ENCODE measurements at regions not wholly inside any gene's neighbourhood (a gene's known extent, or its start where the extent isn't known, plus 50 kb on each side); places are given as distances from the start of the nearest gene placed in this dataset.

GRCh38 chr3:166457382-166457781 lies 620.2 kb upstream of the BCHE start:
- Mint-ChIP-seq H3K4me1 (peaks cover 6% of the 10 kb centered on the region), H3K27me3 (ENCODE audit: low read depth) (no peaks in the 10 kb centered on the region), H3K9me3 (no peaks in the 10 kb centered on the region), H3K36me3 (ENCODE audit: low read depth) (no peaks in the 10 kb centered on the region), H3K4me3 (no peak overlapping the region), H3K27ac (no peak overlapping the region)
- no peak for TF ChIP-seq CTCF (IDR thresholded peaks at IDR 0.05; ENCODE audit: unreplicated experiment in 3 of 3)

GRCh38 chr3:166456286-166456685 lies 619.1 kb upstream of the BCHE start:
- Mint-ChIP-seq H3K4me3 (no peak overlapping the region), H3K9me3 (no peaks in the 10 kb centered on the region), H3K4me1 (peaks cover 1% of the 10 kb centered on the region), H3K36me3 (ENCODE audit: low read depth) (no peaks in the 10 kb centered on the region), H3K27me3 (ENCODE audit: low read depth) (no peaks in the 10 kb centered on the region), H3K27ac (no peak overlapping the region)
- no peak for TF ChIP-seq CTCF (IDR thresholded peaks at IDR 0.05; ENCODE audit: unreplicated experiment in 3 of 3)

DNA sequence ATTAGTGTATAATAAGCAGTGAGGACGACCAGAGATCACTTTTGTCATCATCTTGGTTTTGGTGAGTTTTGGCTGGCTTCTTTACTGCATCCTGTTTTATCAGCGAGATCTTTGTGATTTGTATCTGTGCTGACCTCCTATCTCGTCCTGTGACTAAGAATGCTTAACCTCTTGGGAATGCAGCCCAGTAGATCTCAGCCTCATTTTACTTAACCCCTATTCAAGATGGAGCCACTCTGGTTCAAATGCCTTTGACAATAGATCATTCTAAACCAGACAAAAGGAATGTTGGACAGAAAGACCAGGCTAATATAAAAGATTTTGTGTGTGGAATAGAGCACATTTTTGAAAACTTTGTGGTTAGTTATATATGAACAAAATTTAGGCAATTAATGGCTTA lies 618.5 kb upstream of the BCHE start:
- Mint-ChIP-seq H3K27me3 (ENCODE audit: low read depth) (no peaks in the 10 kb centered on the region), H3K9me3 (no peaks in the 10 kb centered on the region), H3K4me3 (no peak overlapping the region), H3K36me3 (ENCODE audit: low read depth) (no peaks in the 10 kb centered on the region), H3K27ac (no peak overlapping the region), H3K4me1 (no peaks in the 10 kb centered on the region)
- TF ChIP-seq CTCF (IDR thresholded peaks at IDR 0.05; ENCODE audit: unreplicated experiment in 3 of 3) = no peak

- Mint-ChIP-seq H3K4me1 (no peaks in the 10 kb centered on the region), H3K4me3 (no peak overlapping the region), H3K27me3 (ENCODE audit: low read depth) (no peaks in the 10 kb centered on the region), H3K9me3 (no peaks in the 10 kb centered on the region), H3K27ac (no peak overlapping the region), H3K36me3 (ENCODE audit: low read depth) (no peaks in the 10 kb centered on the region)
- TF ChIP-seq CTCF (IDR thresholded peaks at IDR 0.05; ENCODE audit: unreplicated experiment in 3 of 3) = no peak
Measured at GRCh38 chr3:166453478-166453877, 616.3 kb upstream of the BCHE start.

- Mint-ChIP-seq H3K27me3 (ENCODE audit: low read depth) (no peaks in the 10 kb centered on the region), H3K4me3 (no peak overlapping the region), H3K36me3 (ENCODE audit: low read depth) (no peaks in the 10 kb centered on the region), H3K4me1 (no peaks in the 10 kb centered on the region), H3K9me3 (no peaks in the 10 kb centered on the region), H3K27ac (no peak overlapping the region)
- no peak for TF ChIP-seq CTCF (IDR thresholded peaks at IDR 0.05; ENCODE audit: unreplicated experiment in 3 of 3)
Measured at GRCh38 chr3:166451997-166452396, 614.8 kb upstream of the BCHE start.

DNA sequence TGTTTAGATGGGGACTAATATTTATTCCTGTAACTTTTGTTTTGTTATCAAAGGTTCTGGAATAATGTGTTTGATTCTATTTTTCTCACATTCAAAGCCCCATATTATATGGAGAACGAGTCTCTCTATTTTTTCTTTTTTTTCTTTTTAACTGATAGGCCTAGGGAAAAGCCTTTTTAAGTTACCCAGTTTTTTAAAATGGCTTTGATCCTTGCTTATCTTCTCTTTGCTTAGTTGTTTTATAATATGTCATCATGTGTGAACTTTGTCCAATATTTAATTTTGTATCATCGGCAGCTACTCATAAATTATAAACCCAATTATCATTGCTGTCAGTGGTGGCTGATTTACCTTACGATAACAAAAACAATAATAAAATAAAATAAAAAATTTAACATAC lies 610.3 kb upstream of the BCHE start:
- H3K36me3 Mint-ChIP-seq (ENCODE audit: low read depth) = no peaks in the 10 kb centered on the region
- H3K27me3 Mint-ChIP-seq (ENCODE audit: low read depth) = no peaks in the 10 kb centered on the region
- H3K9me3 Mint-ChIP-seq = no peaks in the 10 kb centered on the region
- H3K4me3 Mint-ChIP-seq = no peak overlapping the region
- H3K4me1 Mint-ChIP-seq = peaks cover 3% of the 10 kb centered on the region
- TF ChIP-seq CTCF (IDR thresholded peaks at IDR 0.05; ENCODE audit: unreplicated experiment in 3 of 3) = no peak
- no peak overlapping the region for H3K27ac Mint-ChIP-seq

All from nephron (organoid).